Neural progenitor cell (in vitro differentiated cells): ENCODE measurements at regions not wholly inside any gene's neighbourhood (a gene's known extent, or its start where the extent isn't known, plus 50 kb on each side); places are given as distances from the start of the nearest gene placed in this dataset.

Source experiments
- DNase-seq: peaks from one replicate; pipeline ENCODE4 v3.0.0-alpha.2; 2016; ENCODE audit warnings: low spot score
- H2AFZ ChIP-seq: fragments of 200-600 bp; sonication (generic); replicated peaks from 2 replicates; pipeline ENCODE4 v1.6.1; 2016; ENCODE audit warnings: antibody characterized with exemption
- H3F3A ChIP-seq: fragments of 200-600 bp; sonication (generic); 2 replicates; pipeline ENCODE4 v1.6.1; 2016; ENCODE audit warnings: antibody characterized with exemption, low read depth
- H3K27ac ChIP-seq: fragments of 200-600 bp; sonication (generic); 2 replicates; pipeline ENCODE4 v1.5.1; 2016; ENCODE audit warnings: mild to moderate bottlenecking
- H3K27me3 ChIP-seq: fragments of 200-600 bp; sonication (generic); 2 replicates; pipeline ENCODE4 v1.6.1; 2016; ENCODE audit warnings: mild to moderate bottlenecking, moderate library complexity
- H3K36me3 ChIP-seq: fragments of 200-600 bp; sonication (generic); 2 replicates; pipeline ENCODE4 v1.5.1; 2016
- H3K4me1 ChIP-seq: fragments of 200-600 bp; sonication (generic); 2 replicates; pipeline ENCODE4 v1.6.1; 2016; ENCODE audit warnings: mixed run types
- H3K4me2 ChIP-seq: fragments of 200-600 bp; sonication (generic); 2 replicates; pipeline ENCODE4 v1.6.1; 2016
- H3K4me3 ChIP-seq: fragments of 200-600 bp; sonication (generic); 2 replicates; pipeline ENCODE4 v1.5.1; 2016
- H3K79me2 ChIP-seq: fragments of 200-600 bp; sonication (generic); 2 replicates; pipeline ENCODE4 v1.6.1; 2016; ENCODE audit warnings: low read depth
- H3K9ac ChIP-seq: fragments of 200-600 bp; sonication (generic); 2 replicates; pipeline ENCODE4 v1.6.1; 2016
- H3K9me3 ChIP-seq: fragments of 200-600 bp; sonication (generic); 2 replicates; pipeline ENCODE4 v1.5.1; 2016; ENCODE audit warnings: low read depth
- H4K20me1 ChIP-seq: fragments of 200-600 bp; sonication (generic); 2 replicates; pipeline ENCODE4 v1.6.1; 2016; ENCODE audit warnings: low read depth
- H3K27ac Mint-ChIP-seq: 3 replicates; pipeline ENCODE4 v1.8.0; 2021; ENCODE audit warnings: mixed read lengths
- H3K27me3 Mint-ChIP-seq: 2 replicates; pipeline ENCODE4 v1.8.0; 2022; ENCODE audit warnings: low read depth, mild to moderate bottlenecking, inconsistent platforms, moderate library complexity, mixed read lengths; ENCODE audit not compliant: insufficient read depth
- H3K36me3 Mint-ChIP-seq: 3 replicates; pipeline ENCODE4 v1.8.0; 2021; ENCODE audit warnings: mixed read lengths
- H3K4me1 Mint-ChIP-seq: 3 replicates; pipeline ENCODE4 v1.8.0; 2021; ENCODE audit warnings: mixed read lengths
- H3K4me3 Mint-ChIP-seq: 3 replicates; pipeline ENCODE4 v1.8.0; 2021; ENCODE audit warnings: mild to moderate bottlenecking, moderate library complexity, mixed read lengths
- H3K9me3 Mint-ChIP-seq: 3 replicates; pipeline ENCODE4 v1.8.0; 2020; ENCODE audit warnings: mixed read lengths
- EZH2 ChIP-seq: fragments of 200-600 bp; sonication (generic); IDR thresholded peaks from 2 replicates; pipeline ENCODE4 v1.6.1; 2017; ENCODE audit warnings: antibody characterized with exemption, mild to moderate bottlenecking, moderate library complexity
- EZH2phosphoT487 ChIP-seq: fragments of 200-600 bp; sonication (generic); IDR thresholded peaks from 2 replicates; pipeline ENCODE4 v1.6.1; 2017; ENCODE audit warnings: antibody characterized with exemption
- TF ChIP-seq, protein P1 (sequence below): fragments of 200-600 bp; sonication (generic); IDR thresholded peaks from 2 replicates; pipeline ENCODE4 v1.5.1; 2017; ENCODE audit warnings: antibody characterized with exemption, mild to moderate bottlenecking

DNA sequence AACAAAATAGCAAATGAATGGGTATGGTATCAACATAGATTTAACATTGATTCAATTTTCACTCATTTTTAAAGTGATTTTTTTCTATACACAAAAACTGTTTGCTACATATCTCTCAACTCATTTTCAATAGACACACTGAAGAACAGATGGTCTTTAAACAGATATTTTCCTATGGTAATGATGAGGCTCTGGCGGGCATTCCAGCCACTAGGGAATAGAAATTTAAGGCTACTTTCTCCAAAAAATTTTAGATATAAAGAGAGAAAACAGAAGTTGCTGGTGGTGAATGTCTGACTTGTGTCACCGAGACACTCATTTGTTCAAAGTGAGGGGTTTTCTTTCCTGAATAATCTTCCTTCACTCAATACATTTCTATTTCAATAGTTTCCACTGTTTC, 693.0 kb downstream of the ETS1 start:
- no peak overlapping the region for H3K27ac Mint-ChIP-seq
- Histone ChIP-seq H3K36me3 (no peaks in the 10 kb centered on the region), H3K79me2 (no peaks in the 10 kb centered on the region), H3K4me1 (no peaks in the 10 kb centered on the region), H3K27ac (no peak overlapping the region), H4K20me1 (no peaks in the 10 kb centered on the region), H3K27me3 (no peaks in the 10 kb centered on the region), H3F3A (no peaks in the 10 kb centered on the region), H3K4me3 (no peak overlapping the region), H3K4me2 (no peak overlapping the region), H2AFZ (no peak overlapping the region), H3K9ac (no peak overlapping the region), H3K9me3 (no peaks in the 10 kb centered on the region)
- H3K27me3 Mint-ChIP-seq: peaks cover 3% of the 10 kb centered on the region
- H3K4me3 Mint-ChIP-seq: no peak overlapping the region
- no peak for DNase-seq
- peaks cover 19% of the 10 kb centered on the region for H3K9me3 Mint-ChIP-seq
- H3K4me1 Mint-ChIP-seq: no peaks in the 10 kb centered on the region
- peaks cover 3% of the 10 kb centered on the region for H3K36me3 Mint-ChIP-seq
- no peak for TF ChIP-seq EZH2

DNA sequence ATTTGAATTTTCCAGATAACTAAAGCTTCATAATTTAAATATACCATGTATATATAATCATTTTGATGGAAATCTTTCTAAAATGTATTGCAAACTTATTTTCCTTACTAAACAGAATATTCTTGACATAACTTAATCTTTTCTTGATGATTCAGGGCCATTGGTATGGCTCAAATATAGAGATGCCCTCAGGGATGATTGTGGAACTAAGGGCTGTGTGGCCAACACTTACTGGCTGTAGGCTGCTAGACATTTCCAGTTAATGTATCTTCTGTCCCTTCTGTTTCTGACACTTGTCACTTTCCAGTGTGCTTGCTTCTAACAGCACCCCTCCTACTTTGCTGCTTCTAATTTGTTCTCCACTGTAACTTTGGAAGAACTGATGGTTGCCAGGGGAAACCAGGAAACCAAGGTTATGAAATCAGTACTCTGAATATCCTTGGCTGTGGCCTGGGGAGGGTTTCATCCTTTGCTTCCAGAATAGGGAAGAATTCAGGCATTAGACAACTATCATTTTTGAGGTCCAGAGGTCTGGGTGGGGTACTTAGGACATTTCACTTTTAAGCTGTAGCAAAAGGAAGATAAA, 697.2 kb downstream of the ETS1 start:
- H3K36me3 ChIP-seq: no peaks in the 10 kb centered on the region
- Mint-ChIP-seq H3K27me3 (peaks cover 4% of the 10 kb centered on the region), H3K27ac (no peak overlapping the region), H3K36me3 (no peaks in the 10 kb centered on the region), H3K4me3 (no peak overlapping the region), H3K4me1 (no peaks in the 10 kb centered on the region), H3K9me3 (peaks cover 22% of the 10 kb centered on the region)
- no peak for TF ChIP-seq EZH2
- TF ChIP-seq EZH2phosphoT487: no peak
- TF ChIP-seq, protein P1, sequence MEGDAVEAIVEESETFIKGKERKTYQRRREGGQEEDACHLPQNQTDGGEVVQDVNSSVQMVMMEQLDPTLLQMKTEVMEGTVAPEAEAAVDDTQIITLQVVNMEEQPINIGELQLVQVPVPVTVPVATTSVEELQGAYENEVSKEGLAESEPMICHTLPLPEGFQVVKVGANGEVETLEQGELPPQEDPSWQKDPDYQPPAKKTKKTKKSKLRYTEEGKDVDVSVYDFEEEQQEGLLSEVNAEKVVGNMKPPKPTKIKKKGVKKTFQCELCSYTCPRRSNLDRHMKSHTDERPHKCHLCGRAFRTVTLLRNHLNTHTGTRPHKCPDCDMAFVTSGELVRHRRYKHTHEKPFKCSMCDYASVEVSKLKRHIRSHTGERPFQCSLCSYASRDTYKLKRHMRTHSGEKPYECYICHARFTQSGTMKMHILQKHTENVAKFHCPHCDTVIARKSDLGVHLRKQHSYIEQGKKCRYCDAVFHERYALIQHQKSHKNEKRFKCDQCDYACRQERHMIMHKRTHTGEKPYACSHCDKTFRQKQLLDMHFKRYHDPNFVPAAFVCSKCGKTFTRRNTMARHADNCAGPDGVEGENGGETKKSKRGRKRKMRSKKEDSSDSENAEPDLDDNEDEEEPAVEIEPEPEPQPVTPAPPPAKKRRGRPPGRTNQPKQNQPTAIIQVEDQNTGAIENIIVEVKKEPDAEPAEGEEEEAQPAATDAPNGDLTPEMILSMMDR: no peak
- no peaks in the 10 kb centered on the region for H3K9me3 ChIP-seq
- no peaks in the 10 kb centered on the region for H4K20me1 ChIP-seq
- H3K4me2 ChIP-seq: no peak overlapping the region
- no peak overlapping the region for H3K9ac ChIP-seq
- no peaks in the 10 kb centered on the region for H3K79me2 ChIP-seq
- no peaks in the 10 kb centered on the region for H3F3A ChIP-seq
- H2AFZ ChIP-seq: no peak overlapping the region
- H3K4me3 ChIP-seq: no peak overlapping the region
- DNase-seq: no peak
- H3K27ac ChIP-seq: no peak overlapping the region
- H3K4me1 ChIP-seq: no peaks in the 10 kb centered on the region
- H3K27me3 ChIP-seq: no peaks in the 10 kb centered on the region

DNA sequence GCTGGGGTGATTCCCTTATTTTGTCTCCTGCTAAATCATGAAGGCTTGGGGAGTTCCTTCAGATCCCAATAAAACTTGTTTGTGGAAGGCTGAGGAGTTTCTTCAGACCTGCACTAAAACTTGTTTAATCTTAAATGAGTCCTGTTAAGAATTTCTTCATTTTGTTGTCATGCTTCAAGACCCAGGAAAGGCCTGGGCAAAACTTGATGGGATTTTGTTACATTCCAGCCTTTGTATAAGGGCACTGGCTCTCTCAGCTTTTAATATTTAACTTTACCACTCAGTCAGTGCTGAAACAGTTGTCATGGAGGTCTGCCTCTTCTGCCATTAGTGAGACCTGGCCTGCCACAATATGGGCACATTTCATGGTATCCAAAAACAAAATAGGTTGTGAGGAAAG, 699.0 kb downstream of the ETS1 start:
- no peak overlapping the region for H3K4me3 Mint-ChIP-seq
- no peaks in the 10 kb centered on the region for H3K4me1 Mint-ChIP-seq
- H3K9me3 Mint-ChIP-seq: peaks cover 31% of the 10 kb centered on the region
- no peak overlapping the region for H3K27ac Mint-ChIP-seq
- DNase-seq: no peak
- no peak overlapping the region for H3K27ac ChIP-seq
- H3K36me3 Mint-ChIP-seq: no peaks in the 10 kb centered on the region
- TF ChIP-seq EZH2: no peak
- TF ChIP-seq EZH2phosphoT487: no peak
- TF ChIP-seq, protein P1: no peak
- no peak overlapping the region for H3K4me2 ChIP-seq
- H4K20me1 ChIP-seq: no peaks in the 10 kb centered on the region
- H3K4me3 ChIP-seq: no peak overlapping the region
- no peak overlapping the region for H3K9ac ChIP-seq
- no peaks in the 10 kb centered on the region for H3K4me1 ChIP-seq
- no peaks in the 10 kb centered on the region for H3K36me3 ChIP-seq
- H3K27me3 ChIP-seq: no peaks in the 10 kb centered on the region
- H2AFZ ChIP-seq: no peak overlapping the region
- no peaks in the 10 kb centered on the region for H3K9me3 ChIP-seq
- H3K27me3 Mint-ChIP-seq: peaks cover 4% of the 10 kb centered on the region
- H3K79me2 ChIP-seq: no peaks in the 10 kb centered on the region
- no peaks in the 10 kb centered on the region for H3F3A ChIP-seq

DNA sequence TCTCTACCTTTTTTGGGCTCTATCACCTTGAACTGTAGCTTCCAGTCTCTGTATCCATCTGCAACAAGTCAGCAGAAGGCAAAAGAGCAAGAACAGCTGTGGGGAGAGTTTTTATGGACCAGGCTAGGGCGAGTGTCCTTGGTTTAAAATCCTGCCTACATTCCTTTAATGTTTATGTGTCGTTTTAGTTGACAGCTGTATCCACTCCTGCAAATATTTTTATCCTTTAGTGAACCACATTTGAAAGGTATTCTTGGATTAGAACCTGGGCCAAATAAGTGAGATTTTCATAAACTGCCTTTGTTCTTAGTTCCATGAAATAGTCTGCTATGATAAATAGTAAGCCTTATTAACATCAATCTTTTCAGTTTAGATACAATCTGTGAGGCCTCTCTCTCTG, 712.2 kb downstream of the ETS1 start:
- no peak overlapping the region for H3K9ac ChIP-seq
- no peaks in the 10 kb centered on the region for H3K27me3 ChIP-seq
- no peak overlapping the region for H3K4me3 ChIP-seq
- Mint-ChIP-seq H3K4me1 (peaks cover 3% of the 10 kb centered on the region), H3K27ac (no peak overlapping the region), H3K36me3 (no peaks in the 10 kb centered on the region), H3K9me3 (no peaks in the 10 kb centered on the region), H3K27me3 (no peaks in the 10 kb centered on the region), H3K4me3 (no peak overlapping the region)
- H4K20me1 ChIP-seq: no peaks in the 10 kb centered on the region
- DNase-seq: no peak
- H2AFZ ChIP-seq: no peak overlapping the region
- H3K27ac ChIP-seq: no peak overlapping the region
- H3K9me3 ChIP-seq: no peaks in the 10 kb centered on the region
- no peaks in the 10 kb centered on the region for H3K36me3 ChIP-seq
- H3F3A ChIP-seq: no peaks in the 10 kb centered on the region
- TF ChIP-seq, protein P1: no peak
- no peak for TF ChIP-seq EZH2
- no peak for TF ChIP-seq EZH2phosphoT487
- no peaks in the 10 kb centered on the region for H3K4me1 ChIP-seq
- no peaks in the 10 kb centered on the region for H3K79me2 ChIP-seq
- no peak overlapping the region for H3K4me2 ChIP-seq
